Endothelial cell of umbilical vein (primary cell): ENCODE measurements at regions not wholly inside any gene's neighbourhood (a gene's known extent, or its start where the extent isn't known, plus 50 kb on each side); places are given as distances from the start of the nearest gene placed in this dataset.

Source experiments
- BruUV-seq: library from RNA; stranded (reverse); fragments of 400-500 nt; replicated peaks from 2 replicates; lab custom pipeline; 2021; lab: Mats Ljungman, UMichigan
- CTCF ChIA-PET: fragments of 300-600, 350-600 bp; sonication (Branson Sonifier 250); formaldehyde crosslinking; loops from one replicate; lab custom pipeline; 2021; ENCODE audit warnings: antibody characterized with exemption, inconsistent platforms; lab: Charles Lee
- POLR2A ChIA-PET: fragments of 300-600, 350-600 bp; sonication (Branson Sonifier 250); formaldehyde crosslinking; loops from one replicate; lab custom pipeline; 2021; ENCODE audit warnings: antibody characterized with exemption, inconsistent platforms; lab: Charles Lee
- DNase-seq: peaks from one replicate; pipeline ENCODE4 v3.0.0-alpha.2; 2011; ENCODE audit warnings: low read depth, low spot score
- FAIRE-seq: peaks from 2 replicates; lab custom pipeline; 2011; peaks lifted over from hg19 to GRCh38; lab: Jason Lieb, UNC
- H2AFZ ChIP-seq: 2 replicates; pipeline ENCODE4 v1.6.0; 2012; ENCODE audit warnings: low read depth, low read length, control low read depth, inconsistent platforms
- H3K27ac ChIP-seq: 2 replicates; pipeline ENCODE4 v1.5.1; 2011; ENCODE audit warnings: low read depth, mild to moderate bottlenecking, control low read depth, low read length, moderate library complexity; ENCODE audit not compliant: insufficient read depth
- H3K27me3 ChIP-seq, 2 experiments: 2 replicates each; pipeline versions ENCODE4 v1.6.0 to v1.6.1; 2011; ENCODE audit warnings: low read length in 2 of 2, mixed read lengths in 1 of 2; ENCODE audit not compliant: control insufficient read depth in 2 of 2, insufficient read depth in 2 of 2
- H3K36me3 ChIP-seq, 2 experiments: 2 replicates in 1 of 2; 3 replicates in 1 of 2; pipeline ENCODE4 v1.5.1; 2011; ENCODE audit warnings: low read length in 2 of 2, mild to moderate bottlenecking in 1 of 2, moderate library complexity in 1 of 2; ENCODE audit not compliant: control insufficient read depth in 2 of 2, insufficient read depth in 2 of 2; ENCODE audit errors: extremely low read depth in 1 of 2
- H3K4me1 ChIP-seq: 3 replicates; pipeline ENCODE4 v1.5.1; 2011; ENCODE audit warnings: mild to moderate bottlenecking, low read length; ENCODE audit not compliant: control insufficient read depth, insufficient read depth; ENCODE audit errors: extremely low read depth
- H3K4me2 ChIP-seq: 2 replicates; pipeline ENCODE4 v1.6.1; 2011; ENCODE audit warnings: low read length, control low read depth, mixed read lengths; ENCODE audit not compliant: insufficient read depth
- H3K4me3 ChIP-seq, 3 experiments: fragments of 200-600 bp in 1 of 3; sonication (generic), shearing (Covaris generic) in 1 of 3; replicated peaks in 1 of 3; 2 replicates each; pipeline ENCODE4 v1.5.1; 2011 to 2016; ENCODE audit warnings: control low read depth in 3 of 3, low read length in 3 of 3, mild to moderate bottlenecking in 2 of 3, inconsistent platforms in 1 of 3, low read depth in 1 of 3, moderate library complexity in 1 of 3; ENCODE audit not compliant: insufficient read depth in 1 of 3
- H3K79me2 ChIP-seq: 2 replicates; pipeline ENCODE4 v1.6.0; 2012; ENCODE audit warnings: low read length, inconsistent platforms; ENCODE audit not compliant: control insufficient read depth, insufficient read depth
- H3K9ac ChIP-seq: replicated peaks from 2 replicates; pipeline ENCODE3; 2011; ENCODE audit warnings: low read length, control low read depth; ENCODE audit not compliant: insufficient read depth; ENCODE audit errors: extremely low read depth
- H3K9me1 ChIP-seq: replicated peaks from 3 replicates; pipeline ENCODE4 v1.6.0; 2011; ENCODE audit warnings: mild to moderate bottlenecking, low read length; ENCODE audit not compliant: control insufficient read depth, insufficient read depth; ENCODE audit errors: extremely low read depth
- H3K9me3 ChIP-seq: replicated peaks from 2 replicates; pipeline ENCODE4 v1.5.1; 2012; ENCODE audit warnings: low read length, inconsistent platforms; ENCODE audit not compliant: control insufficient read depth, insufficient read depth
- H4K20me1 ChIP-seq: replicated peaks from 2 replicates; pipeline ENCODE3; 2011; ENCODE audit warnings: mild to moderate bottlenecking, low read length; ENCODE audit not compliant: control insufficient read depth, insufficient read depth; ENCODE audit errors: extremely low read depth
- EZH2 ChIP-seq: IDR thresholded peaks from 2 replicates; pipeline ENCODE4 v1.6.1; 2012; ENCODE audit warnings: borderline replicate concordance, low read depth, mild to moderate bottlenecking, moderate library complexity, low read length, inconsistent platforms; ENCODE audit not compliant: severe bottlenecking
- FOS ChIP-seq: IDR thresholded peaks from 2 replicates; pipeline ENCODE4 v1.6.1; 2011; ENCODE audit warnings: mild to moderate bottlenecking, low read length, moderate library complexity, borderline replicate concordance; ENCODE audit not compliant: insufficient read depth
- JUN ChIP-seq: IDR thresholded peaks from 2 replicates; pipeline ENCODE4 v1.6.1; 2011; ENCODE audit warnings: borderline replicate concordance, low read depth; ENCODE audit not compliant: insufficient read length, insufficient read depth
- MYC ChIP-seq: IDR thresholded peaks from one replicate; pipeline ENCODE4 v1.6.1; 2011; ENCODE audit warnings: mild to moderate bottlenecking, low read depth, low read length
- POLR2A ChIP-seq: IDR thresholded peaks from 2 replicates; pipeline ENCODE4 v1.6.1; 2012; ENCODE audit warnings: low read depth, mild to moderate bottlenecking, control low read depth, low read length
- POLR2AphosphoS5 ChIP-seq: IDR thresholded peaks from 2 replicates; pipeline ENCODE4 v1.6.1; 2012; ENCODE audit warnings: low read depth, mild to moderate bottlenecking, control low read depth, low read length, moderate library complexity; ENCODE audit not compliant: insufficient read depth
- dilution Hi-C: fragments of 300-500 bp; cut with MboI; formaldehyde crosslinking; loops from one replicate; pipeline ENCODE4 v1.15.0; 2019; ENCODE audit warnings: low sequenced_read_pairs; ENCODE audit not compliant: extremely low pct_ligation_motif_present
- intact Hi-C: fragments of 100-400 bp; cut with micrococcal nuclease; formaldehyde crosslinking; loops from one replicate; pipeline ENCODE4 v1.10.0; 2022
- TF ChIP-seq, protein P1 (sequence below): IDR thresholded peaks from 2 replicates; pipeline ENCODE4 v1.6.1; 2011; ENCODE audit not compliant: insufficient read depth, insufficient read length
- TF ChIP-seq, protein P2 (sequence below), 2 donors: IDR thresholded peaks; 1 replicate in 1 of 2; 2 replicates in 1 of 2; pipeline ENCODE4 v1.5.1; 2011; ENCODE audit warnings: low read length in 2 of 2, mild to moderate bottlenecking in 2 of 2, moderate library complexity in 2 of 2, control low read depth in 1 of 2, inconsistent platforms in 1 of 2, low read depth in 1 of 2; ENCODE audit not compliant: insufficient read depth in 1 of 2; ENCODE audit errors: extremely low read depth in 1 of 2

DNA sequence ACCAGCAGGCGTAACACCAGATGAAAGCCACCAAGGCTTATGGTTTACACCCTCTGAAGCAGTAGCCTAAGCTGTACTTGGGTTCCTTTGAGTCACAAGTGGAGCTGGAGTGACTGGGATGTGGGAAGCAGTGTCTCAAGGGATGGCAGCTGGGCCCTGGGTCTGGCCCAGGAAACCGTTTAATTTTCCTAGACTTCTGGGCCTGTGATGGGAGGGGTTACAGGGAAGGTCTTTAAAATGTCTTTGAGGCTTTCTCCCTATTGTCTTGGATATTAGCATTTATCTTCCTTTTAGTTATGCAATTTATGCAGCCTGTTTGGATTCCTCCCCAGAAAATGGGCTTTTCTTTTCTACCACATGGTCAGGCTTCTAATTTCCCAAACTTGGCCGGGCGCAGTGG is 568.2 kb downstream of the ANKRD7 start:
- dilution Hi-C loops, result no loop called here
- no peak for DNase-seq
- H3K79me2 ChIP-seq, result no peaks in the 10 kb centered on the region
- POLR2A ChIA-PET, result no interaction called here
- no peaks in the 10 kb centered on the region for H3K27me3 ChIP-seq
- no peaks in the 10 kb centered on the region for H3K9me1 ChIP-seq
- intact Hi-C loops, result no loop called here
- no peak overlapping the region for H2AFZ ChIP-seq
- H3K9me3 ChIP-seq, result no peaks in the 10 kb centered on the region
- H3K4me1 ChIP-seq, result no peaks in the 10 kb centered on the region
- no peak overlapping the region for H3K4me2 ChIP-seq
- CTCF ChIA-PET, result no interaction called here
- FAIRE-seq, result no peak
- H3K27ac ChIP-seq, result no peak overlapping the region
- H3K9ac ChIP-seq, result no peak overlapping the region
- TF ChIP-seq EZH2 (no peak), JUN (no peak), POLR2A (no peak), FOS (no peak), MYC (no peak)
- TF ChIP-seq, protein P1, sequence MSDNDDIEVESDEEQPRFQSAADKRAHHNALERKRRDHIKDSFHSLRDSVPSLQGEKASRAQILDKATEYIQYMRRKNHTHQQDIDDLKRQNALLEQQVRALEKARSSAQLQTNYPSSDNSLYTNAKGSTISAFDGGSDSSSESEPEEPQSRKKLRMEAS, result no peak
- H4K20me1 ChIP-seq, result no peaks in the 10 kb centered on the region
- no peak overlapping the region for H3K4me3 ChIP-seq
- no TSS peak for BruUV-seq
- no peaks in the 10 kb centered on the region for H3K36me3 ChIP-seq

DNA sequence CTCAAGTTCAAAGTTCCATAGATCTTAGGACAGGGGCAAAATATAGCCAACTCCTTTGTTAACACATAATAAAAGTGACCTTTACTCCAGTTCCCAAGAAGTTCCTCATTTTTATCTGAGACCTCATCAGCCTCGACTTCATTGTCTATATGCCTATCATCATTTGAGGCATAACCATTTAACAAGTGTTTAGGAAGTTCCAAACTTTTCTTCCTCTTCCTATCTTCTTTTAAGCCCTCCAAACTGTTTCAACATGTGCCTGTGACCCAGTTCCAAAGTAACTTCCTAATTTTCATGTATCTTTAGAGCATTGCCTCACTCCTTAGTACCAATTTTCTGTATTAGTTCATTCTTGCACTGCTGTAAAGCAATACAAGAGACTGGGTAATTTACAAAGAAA is 569.1 kb downstream of the ANKRD7 start:
- CTCF ChIA-PET, result no interaction called here
- Histone ChIP-seq H3K27me3 (no peaks in the 10 kb centered on the region), H4K20me1 (no peaks in the 10 kb centered on the region), H3K4me3 (no peak overlapping the region), H3K27ac (no peak overlapping the region), H3K36me3 (no peaks in the 10 kb centered on the region), H3K79me2 (no peaks in the 10 kb centered on the region), H3K9ac (no peak overlapping the region), H3K9me1 (no peaks in the 10 kb centered on the region), H3K9me3 (no peaks in the 10 kb centered on the region), H2AFZ (no peak overlapping the region), H3K4me2 (no peak overlapping the region), H3K4me1 (no peaks in the 10 kb centered on the region)
- intact Hi-C loops (no loop called here), dilution Hi-C loops (no loop called here)
- no TSS peak for BruUV-seq
- DNase-seq, result no peak
- no peak for FAIRE-seq
- TF ChIP-seq EZH2 (no peak), POLR2A (no peak), MYC (no peak), FOS (no peak), POLR2AphosphoS5 (no peak)
- TF ChIP-seq, protein P2, sequence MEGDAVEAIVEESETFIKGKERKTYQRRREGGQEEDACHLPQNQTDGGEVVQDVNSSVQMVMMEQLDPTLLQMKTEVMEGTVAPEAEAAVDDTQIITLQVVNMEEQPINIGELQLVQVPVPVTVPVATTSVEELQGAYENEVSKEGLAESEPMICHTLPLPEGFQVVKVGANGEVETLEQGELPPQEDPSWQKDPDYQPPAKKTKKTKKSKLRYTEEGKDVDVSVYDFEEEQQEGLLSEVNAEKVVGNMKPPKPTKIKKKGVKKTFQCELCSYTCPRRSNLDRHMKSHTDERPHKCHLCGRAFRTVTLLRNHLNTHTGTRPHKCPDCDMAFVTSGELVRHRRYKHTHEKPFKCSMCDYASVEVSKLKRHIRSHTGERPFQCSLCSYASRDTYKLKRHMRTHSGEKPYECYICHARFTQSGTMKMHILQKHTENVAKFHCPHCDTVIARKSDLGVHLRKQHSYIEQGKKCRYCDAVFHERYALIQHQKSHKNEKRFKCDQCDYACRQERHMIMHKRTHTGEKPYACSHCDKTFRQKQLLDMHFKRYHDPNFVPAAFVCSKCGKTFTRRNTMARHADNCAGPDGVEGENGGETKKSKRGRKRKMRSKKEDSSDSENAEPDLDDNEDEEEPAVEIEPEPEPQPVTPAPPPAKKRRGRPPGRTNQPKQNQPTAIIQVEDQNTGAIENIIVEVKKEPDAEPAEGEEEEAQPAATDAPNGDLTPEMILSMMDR (IDR thresholded peaks at IDR 0.05; ENCODE audit: extremely low read depth in 1 of 2, insufficient read depth in 1 of 2, low read depth in 1 of 2, low read length in 2 of 2), result no peak
- TF ChIP-seq, protein P1, result no peak
- POLR2A ChIA-PET, result no interaction called here
